Cardiac muscle cell (in vitro differentiated cells and primary cell): ENCODE measurements at regions not wholly inside any gene's neighbourhood (a gene's known extent, or its start where the extent isn't known, plus 50 kb on each side); places are given as distances from the start of the nearest gene placed in this dataset.

Source experiments
- DNase-seq, 2 donors: peaks; one replicate each; pipeline versions ENCODE4 v3.0.0 to v3.0.0-alpha.2; 2010 to 2017; ENCODE audit warnings: low read depth in 1 of 2, low spot score in 1 of 2
- H3K27ac ChIP-seq: fragments of 200-600 bp; sonication (generic); 2 replicates; pipeline ENCODE4 v1.5.1; 2016
- H3K27me3 ChIP-seq: fragments of 200-600 bp; sonication (generic); 2 replicates; pipeline ENCODE4 v1.6.0; 2016; ENCODE audit warnings: control low read depth
- H3K36me3 ChIP-seq: fragments of 200-600 bp; sonication (generic); 2 replicates; pipeline ENCODE4 v1.5.1; 2016; ENCODE audit warnings: control low read depth
- H3K4me1 ChIP-seq: fragments of 200-600 bp; sonication (generic); 2 replicates; pipeline ENCODE4 v1.8.1; 2017; ENCODE audit warnings: low read depth, mild to moderate bottlenecking, mixed run types
- H3K4me3 ChIP-seq: fragments of 200-600 bp; sonication (generic); 2 replicates; pipeline ENCODE4 v1.5.1; 2016; ENCODE audit warnings: mild to moderate bottlenecking
- H3K9me3 ChIP-seq: fragments of 200-600 bp; sonication (generic); 2 replicates; pipeline ENCODE4 v1.5.1; 2017; ENCODE audit warnings: low read depth, mild to moderate bottlenecking, control low read depth
- TF ChIP-seq, protein P1 (sequence below): IDR thresholded peaks from 2 replicates; pipeline ENCODE4 v1.5.1; 2012; ENCODE audit warnings: low read depth, mild to moderate bottlenecking, low read length

DNA sequence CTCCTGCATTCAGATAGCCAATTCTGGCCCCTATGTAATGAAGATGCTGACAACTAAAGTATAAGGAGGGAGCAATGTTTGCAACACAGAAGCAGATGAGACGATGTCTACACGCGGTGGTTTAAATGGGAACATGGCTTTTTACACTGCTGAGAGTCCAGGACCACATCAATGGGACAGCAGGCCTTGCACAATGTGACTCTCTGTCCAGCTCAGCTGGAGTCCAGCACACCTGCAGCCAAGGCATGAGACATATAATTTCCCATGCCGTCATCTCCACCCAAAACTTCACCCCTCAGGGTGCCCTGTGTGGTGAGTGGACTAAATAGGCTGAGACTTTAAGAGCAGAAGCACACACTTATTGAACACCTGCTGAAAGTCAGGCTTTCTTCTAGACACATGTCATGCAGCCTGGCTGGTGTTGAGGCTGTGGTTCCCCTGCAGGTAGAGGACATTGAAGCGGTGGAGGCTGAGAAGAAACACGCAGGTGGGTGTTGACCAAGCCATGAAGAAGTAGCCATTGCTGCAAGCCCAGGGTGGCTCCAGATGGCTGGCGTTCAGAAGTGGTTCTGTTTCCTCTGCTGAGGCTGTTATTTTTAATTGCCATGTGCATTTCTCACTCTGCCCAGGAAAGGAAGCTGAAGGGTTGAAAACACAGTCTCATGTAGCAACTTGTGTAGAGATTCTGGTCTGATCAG, 345.6 kb downstream of the MYCN start:
- H3K27ac ChIP-seq: no peak overlapping the region
- no peak for DNase-seq
- no peaks in the 10 kb centered on the region for H3K27me3 ChIP-seq
- peaks cover 5% of the 10 kb centered on the region for H3K4me1 ChIP-seq
- H3K4me3 ChIP-seq: no peak overlapping the region
- TF ChIP-seq, protein P1, sequence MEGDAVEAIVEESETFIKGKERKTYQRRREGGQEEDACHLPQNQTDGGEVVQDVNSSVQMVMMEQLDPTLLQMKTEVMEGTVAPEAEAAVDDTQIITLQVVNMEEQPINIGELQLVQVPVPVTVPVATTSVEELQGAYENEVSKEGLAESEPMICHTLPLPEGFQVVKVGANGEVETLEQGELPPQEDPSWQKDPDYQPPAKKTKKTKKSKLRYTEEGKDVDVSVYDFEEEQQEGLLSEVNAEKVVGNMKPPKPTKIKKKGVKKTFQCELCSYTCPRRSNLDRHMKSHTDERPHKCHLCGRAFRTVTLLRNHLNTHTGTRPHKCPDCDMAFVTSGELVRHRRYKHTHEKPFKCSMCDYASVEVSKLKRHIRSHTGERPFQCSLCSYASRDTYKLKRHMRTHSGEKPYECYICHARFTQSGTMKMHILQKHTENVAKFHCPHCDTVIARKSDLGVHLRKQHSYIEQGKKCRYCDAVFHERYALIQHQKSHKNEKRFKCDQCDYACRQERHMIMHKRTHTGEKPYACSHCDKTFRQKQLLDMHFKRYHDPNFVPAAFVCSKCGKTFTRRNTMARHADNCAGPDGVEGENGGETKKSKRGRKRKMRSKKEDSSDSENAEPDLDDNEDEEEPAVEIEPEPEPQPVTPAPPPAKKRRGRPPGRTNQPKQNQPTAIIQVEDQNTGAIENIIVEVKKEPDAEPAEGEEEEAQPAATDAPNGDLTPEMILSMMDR: no peak
- H3K36me3 ChIP-seq: no peaks in the 10 kb centered on the region
- H3K9me3 ChIP-seq: no peaks in the 10 kb centered on the region

DNA sequence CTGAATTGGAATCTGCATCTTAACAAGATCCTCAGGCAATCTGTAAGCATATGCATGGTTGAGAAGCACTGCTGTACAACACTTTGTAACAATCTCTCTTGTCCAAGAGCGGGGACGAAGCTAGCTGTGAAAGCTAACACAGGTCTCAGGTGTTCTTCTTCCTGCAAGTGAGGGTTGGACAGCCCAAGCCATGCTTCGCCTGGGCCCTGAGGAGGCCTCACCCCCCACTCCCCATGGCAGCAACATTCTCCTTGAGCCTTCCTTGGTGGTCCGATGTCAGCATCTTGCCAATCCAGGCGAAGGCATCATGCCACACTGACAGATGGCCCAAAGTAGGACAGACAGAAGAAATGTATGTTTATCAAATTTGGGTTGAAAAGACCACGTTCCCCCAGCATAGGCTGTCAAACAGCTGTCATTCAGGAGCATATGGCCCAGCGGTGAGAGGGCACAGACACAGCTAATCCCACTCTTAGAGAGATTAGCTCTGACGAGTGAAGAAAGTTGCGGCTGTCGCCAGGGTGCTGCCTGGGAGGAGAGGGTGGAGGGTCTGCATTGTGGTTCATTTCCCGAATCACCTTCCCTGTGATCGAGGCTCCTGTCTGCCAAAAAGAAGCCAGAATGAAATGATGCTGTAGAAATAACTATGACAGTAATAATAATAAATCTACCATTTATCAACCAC, 344.7 kb downstream of the MYCN start:
- H3K9me3 ChIP-seq: no peaks in the 10 kb centered on the region
- no peaks in the 10 kb centered on the region for H3K36me3 ChIP-seq
- DNase-seq: no peak
- no peak overlapping the region for H3K27ac ChIP-seq
- H3K4me3 ChIP-seq: no peak overlapping the region
- peaks cover 5% of the 10 kb centered on the region for H3K4me1 ChIP-seq
- TF ChIP-seq, protein P1: no peak
- H3K27me3 ChIP-seq: no peaks in the 10 kb centered on the region

DNA sequence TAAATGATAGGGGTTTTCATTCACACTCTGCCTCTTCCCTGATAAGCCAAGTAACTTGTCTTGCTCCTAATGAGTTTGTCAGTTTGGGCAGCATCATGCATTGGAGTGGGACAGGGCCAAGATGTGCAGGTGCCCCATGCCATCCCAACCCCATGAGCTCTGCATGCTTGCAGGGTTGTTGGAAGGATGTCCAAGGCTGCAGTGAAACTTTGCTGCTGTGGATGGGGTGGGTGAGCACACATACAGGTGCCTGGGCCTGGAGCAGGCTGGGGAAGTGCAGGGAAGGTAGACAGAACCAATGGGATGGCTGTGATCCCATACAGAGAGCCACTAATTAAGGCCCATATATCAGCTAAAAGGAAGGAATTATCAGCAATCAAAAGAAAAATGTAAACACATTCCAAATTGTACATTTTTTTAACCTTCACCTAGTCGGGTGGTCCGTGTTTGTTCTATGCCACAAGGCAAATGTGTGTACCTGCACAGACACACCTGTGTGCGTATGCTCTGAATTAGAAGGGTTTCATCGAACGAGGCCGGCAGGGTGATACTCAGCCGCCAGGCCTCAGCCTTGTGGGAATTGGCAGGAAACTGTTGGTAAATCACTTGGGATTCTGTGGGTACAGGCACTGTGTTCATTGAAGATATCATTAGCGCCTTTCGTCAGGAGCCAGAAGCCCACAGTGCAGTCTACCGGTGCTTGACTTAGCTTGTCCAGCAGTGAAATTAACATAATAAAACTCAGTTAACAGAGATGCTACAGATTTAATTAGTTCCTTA, 342.9 kb downstream of the MYCN start:
- no peaks in the 10 kb centered on the region for H3K9me3 ChIP-seq
- no peaks in the 10 kb centered on the region for H3K27me3 ChIP-seq
- no peaks in the 10 kb centered on the region for H3K36me3 ChIP-seq
- TF ChIP-seq, protein P1: no peak
- H3K4me1 ChIP-seq: peaks cover 5% of the 10 kb centered on the region
- H3K27ac ChIP-seq: no peak overlapping the region
- H3K4me3 ChIP-seq: no peak overlapping the region
- DNase-seq: no peak

DNA sequence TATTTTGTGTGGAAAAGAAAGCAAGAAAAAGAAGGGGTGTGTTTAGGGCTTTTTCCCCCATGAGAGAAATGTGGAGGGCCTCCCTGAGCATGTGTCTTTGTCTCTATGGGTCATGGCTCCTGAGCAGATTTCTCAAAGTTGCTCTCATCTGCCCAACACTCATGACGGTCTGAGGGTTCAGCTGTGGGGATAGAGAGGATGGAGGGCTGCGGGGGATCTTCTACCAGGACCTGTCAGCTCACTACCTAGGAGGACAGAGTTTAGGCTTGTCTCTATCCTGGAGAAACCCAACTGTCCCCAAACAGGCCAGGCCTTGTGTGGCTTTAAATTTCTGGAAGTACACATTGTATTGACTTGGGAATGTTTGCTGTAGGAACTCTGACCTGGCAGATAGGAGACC, 342.2 kb downstream of the MYCN start:
- TF ChIP-seq, protein P1: no peak

DNA sequence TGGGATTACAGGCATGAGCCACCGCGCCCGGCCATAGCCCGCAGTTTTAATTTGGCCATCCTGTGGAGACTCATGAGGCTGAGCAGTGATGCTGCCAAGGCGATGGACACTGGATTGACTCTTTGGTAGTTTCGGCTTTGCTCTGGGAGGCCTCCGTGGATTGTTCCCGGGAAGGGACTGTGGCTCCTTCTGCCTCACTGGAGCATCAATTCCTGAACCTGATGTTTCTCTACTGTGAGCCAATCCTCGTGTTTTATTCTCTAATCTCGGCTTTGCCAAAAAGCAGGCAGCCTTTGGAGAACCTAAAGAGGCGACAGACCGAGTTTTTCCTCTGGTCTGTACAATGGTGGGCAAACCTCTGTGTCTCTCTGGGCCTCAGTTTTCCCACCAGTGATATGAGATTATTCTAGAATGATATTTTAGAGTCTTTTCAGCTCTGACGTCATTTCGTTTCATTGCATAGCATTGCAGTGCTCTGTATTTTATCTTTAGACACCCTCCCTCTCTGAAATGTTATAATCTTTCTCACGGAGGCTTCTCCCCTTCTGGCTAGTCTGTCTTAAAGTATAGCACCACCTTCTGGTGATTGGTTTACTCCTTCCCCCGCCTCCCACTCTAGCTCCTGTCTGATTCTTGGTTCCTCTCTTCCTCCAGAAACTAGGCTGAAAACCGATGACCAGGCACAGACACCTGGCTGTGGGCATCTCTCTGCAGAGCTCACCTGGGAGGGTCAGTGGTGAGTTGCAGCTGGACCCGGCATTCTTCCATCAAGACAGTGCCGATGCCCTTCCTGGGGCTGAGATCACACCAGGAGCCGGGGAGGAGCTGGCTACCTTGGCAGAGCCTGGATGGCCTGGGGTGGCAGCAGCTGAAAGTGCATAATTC, 341.3 kb downstream of the MYCN start:
- H3K36me3 ChIP-seq: no peaks in the 10 kb centered on the region
- peaks cover 5% of the 10 kb centered on the region for H3K4me1 ChIP-seq
- no peak overlapping the region for H3K27ac ChIP-seq
- DNase-seq: peak; percentile 13 to 67
- H3K27me3 ChIP-seq: no peaks in the 10 kb centered on the region
- no peaks in the 10 kb centered on the region for H3K9me3 ChIP-seq
- TF ChIP-seq, protein P1: peak; percentile 20
- H3K4me3 ChIP-seq: no peak overlapping the region

More for the DNA sequence above, 342.2 kb downstream of the MYCN start:
- peaks cover 5% of the 10 kb centered on the region for H3K4me1 ChIP-seq
- no peak for DNase-seq
- no peak overlapping the region for H3K27ac ChIP-seq
- H3K36me3 ChIP-seq: no peaks in the 10 kb centered on the region
- no peaks in the 10 kb centered on the region for H3K9me3 ChIP-seq
- no peaks in the 10 kb centered on the region for H3K27me3 ChIP-seq
- no peak overlapping the region for H3K4me3 ChIP-seq
